GM21825 (cell line): ENCODE measurements at regions not wholly inside any gene's neighbourhood (a gene's known extent, or its start where the extent isn't known, plus 50 kb on each side); places are given as distances from the start of the nearest gene placed in this dataset.
"Not testable (repeated sequence)": the region's sequence is repeated elsewhere in the genome, so short reads cannot be mapped to it uniquely, and the experiment has no call there.

ENCODE experiments used
- ATAC-seq: cut with Tn5 transposase; IDR thresholded peaks from one replicate; pipeline ENCODE4 v1.9.1; 2021; ENCODE audit warnings: mild to moderate bottlenecking, moderate library complexity; ENCODE audit not compliant: unreplicated experiment

- no peak for ATAC-seq
These were observed 380.0 kb downstream of the METTL4 start for GRCh38 chr18:2191180-2191790.

- ATAC-seq: no peak
These were observed 378.7 kb downstream of the METTL4 start for GRCh38 chr18:2192562-2192961.

- ATAC-seq: no peak
These were observed 373.4 kb downstream of the METTL4 start for GRCh38 chr18:2197946-2198345.

GRCh38 chr18:2199060-2199459 is 372.2 kb downstream of the METTL4 start:
- no peak for ATAC-seq

GRCh38 chr18:2201036-2201600 is 370.2 kb downstream of the METTL4 start:
- no peak for ATAC-seq

- ATAC-seq: no peak
These were observed 366.6 kb downstream of the METTL4 start for GRCh38 chr18:2204736-2205135.

GRCh38 chr18:2207294-2207693 is 364.0 kb downstream of the METTL4 start:
- no peak for ATAC-seq

GRCh38 chr18:2212598-2213205 is 358.6 kb downstream of the METTL4 start:
- no peak for ATAC-seq

- ATAC-seq: no peak
These were observed 357.4 kb downstream of the METTL4 start for GRCh38 chr18:2213905-2214304.

- ATAC-seq: no peak
These were observed 353.9 kb downstream of the METTL4 start for GRCh38 chr18:2217356-2217755.

GRCh38 chr18:2218101-2218500 is 353.2 kb downstream of the METTL4 start:
- ATAC-seq: no peak

- ATAC-seq: no peak
These were observed 351.6 kb downstream of the METTL4 start for GRCh38 chr18:2219706-2220105.

GRCh38 chr18:2222270-2223185 is 348.8 kb downstream of the METTL4 start:
- ATAC-seq: no peak

GRCh38 chr18:2223449-2223848 is 347.9 kb downstream of the METTL4 start:
- no peak for ATAC-seq

GRCh38 chr18:2223849-2224248 is 347.5 kb downstream of the METTL4 start:
- ATAC-seq: no peak

GRCh38 chr18:2236232-2236631 is 335.1 kb downstream of the METTL4 start:
- no peak for ATAC-seq

GRCh38 chr18:2237706-2238105 is 333.6 kb downstream of the METTL4 start:
- ATAC-seq: no peak

GRCh38 chr18:2240311-2240705 is 331.0 kb downstream of the METTL4 start:
- no peak for ATAC-seq

GRCh38 chr18:2244641-2245040 is 326.7 kb downstream of the METTL4 start:
- no peak for ATAC-seq

- not testable (repeated sequence) for ATAC-seq
These were observed 324.2 kb downstream of the METTL4 start for GRCh38 chr18:2247101-2247500.

GRCh38 chr18:2254977-2255376 is 316.3 kb downstream of the METTL4 start:
- no peak for ATAC-seq

GRCh38 chr18:2256577-2256976 is 314.7 kb downstream of the METTL4 start:
- ATAC-seq: no peak
